NCI-H526 (cell line): ENCODE measurements at regions not wholly inside any gene's neighbourhood (a gene's known extent, or its start where the extent isn't known, plus 50 kb on each side); places are given as distances from the start of the nearest gene placed in this dataset.

ENCODE experiments used
- DNase-seq, 2 experiments: peaks; one replicate each; lab custom pipeline; 2025; lab: John Stamatoyannopoulos, UW

GRCh38 chr1:30051777-30052176 lies 671.6 kb downstream of the MATN1 start:
- DNase-seq: no peak

- peak in 1 of 2 experiments; percentile 36 for DNase-seq
Observed at GRCh38 chr1:30049748-30050296, 673.6 kb downstream of the MATN1 start.

- DNase-seq: no peak
Observed at GRCh38 chr1:30048905-30049304, 674.5 kb downstream of the MATN1 start.

- DNase-seq: no peak
Observed at GRCh38 chr1:30047576-30047975, 675.8 kb downstream of the MATN1 start.

- DNase-seq: no peak
Observed at GRCh38 chr1:30046751-30047150, 676.6 kb downstream of the MATN1 start.

- no peak for DNase-seq
Observed at GRCh38 chr1:30045304-30046090, 677.9 kb downstream of the MATN1 start.

- no peak for DNase-seq
Observed at GRCh38 chr1:30044656-30045144, 678.7 kb downstream of the MATN1 start.

- no peak for DNase-seq
Observed at GRCh38 chr1:30043731-30044408, 679.5 kb downstream of the MATN1 start.

- DNase-seq: no peak
Observed at GRCh38 chr1:30043256-30043655, 680.1 kb downstream of the MATN1 start.

GRCh38 chr1:30042438-30043147 lies 680.8 kb downstream of the MATN1 start:
- DNase-seq: no peak

- no peak for DNase-seq
Observed at GRCh38 chr1:30041741-30042437, 681.5 kb downstream of the MATN1 start.

GRCh38 chr1:30040081-30041019 lies 683.0 kb downstream of the MATN1 start:
- DNase-seq: no peak

GRCh38 chr1:30039354-30040080 lies 683.9 kb downstream of the MATN1 start:
- DNase-seq: peak in 1 of 2 experiments; percentile 31

GRCh38 chr1:30038134-30039025 lies 685.0 kb downstream of the MATN1 start:
- DNase-seq: peak in 1 of 2 experiments; percentile 11

- DNase-seq: no peak
Observed at GRCh38 chr1:30037251-30038118, 685.9 kb downstream of the MATN1 start.

- no peak for DNase-seq
Observed at GRCh38 chr1:30036666-30037065, 686.7 kb downstream of the MATN1 start.

GRCh38 chr1:30036229-30036547 lies 687.2 kb downstream of the MATN1 start:
- DNase-seq: no peak
